Psoas muscle (tissue), 7 donors: ENCODE measurements at regions not wholly inside any gene's neighbourhood (a gene's known extent, or its start where the extent isn't known, plus 50 kb on each side); places are given as distances from the start of the nearest gene placed in this dataset.

Experiments used
- ATAC-seq, 4 donors: fragments of 200-7000 bp; cut with Tn5 transposase; one replicate each; pipeline ENCODE4 v1.9.1; 2020; ENCODE audit warnings: moderate library complexity in 3 of 4, mild to moderate bottlenecking in 2 of 4
- DNase-seq, 2 donors: peaks; one replicate each; pipeline ENCODE4 v3.0.0-alpha.2; 2020
- H3K27ac ChIP-seq: fragments of 200-600 bp; one replicate; pipeline ENCODE4 v1.8.0; 2022
- H3K27me3 ChIP-seq, 3 donors: fragments of 200-600 bp in 1 of 3; one replicate each; pipeline versions ENCODE4 v1.6.1 to v1.8.0; 2013 to 2022; ENCODE audit warnings: low read length in 2 of 3, mild to moderate bottlenecking in 2 of 3, moderate library complexity in 1 of 3; ENCODE audit not compliant: insufficient read depth in 3 of 3
- H3K36me3 ChIP-seq, 2 donors: fragments of 200-600 bp in 1 of 2; one replicate each; pipeline versions ENCODE4 v1.6.1 to v1.8.0; 2013 to 2022; ENCODE audit warnings: low read depth in 1 of 2, mild to moderate bottlenecking in 1 of 2, moderate library complexity in 1 of 2; ENCODE audit not compliant: insufficient read depth in 1 of 2
- H3K4me1 ChIP-seq: fragments of 200-600 bp; one replicate; pipeline ENCODE4 v1.8.0; 2022
- H3K4me3 ChIP-seq: fragments of 200-600 bp; one replicate; pipeline ENCODE4 v1.8.0; 2022; ENCODE audit warnings: mild to moderate bottlenecking
- H3K9me3 ChIP-seq: fragments of 200-600 bp; one replicate; pipeline ENCODE4 v1.8.0; 2022
- WGBS, 3 donors: extraction: QIAGEN DNeasy Blood & Tissue Kit; methylation state at CpG; one replicate each; pipeline versions ENCODE4 v1.1.6 to v1.1.7; 2013; 5-methylcytosine and 5-hydroxymethylcytosine counted together
- intact Hi-C, 2 donors: fragments of 100-400 bp; cut with DNase I; formaldehyde crosslinking; loops; one replicate each; pipeline versions ENCODE4 v1.11.0 to v1.14.2; 2022
- TF ChIP-seq, protein P1 (sequence below): fragments of 200-600 bp; IDR thresholded peaks from one replicate; pipeline ENCODE4 v1.8.0; 2022; ENCODE audit warnings: antibody characterized with exemption
- donor health status: healthy with polysubstance abuse.
- donor health status: DM: no; HTN: no; CAD: no; lungs with moderate emphysema.
- donor health status: Bipolar disorder and iron deficiency.
- donor health status: healthy.
- donor health status: DM: yes; HTN: yes; CAD: no.
- donor health status: DM: no; HTN: no; CAD: no.
- donor health status: DM: yes; HTN: yes; CAD: no.

- Histone ChIP-seq H3K4me1 (no peaks in the 10 kb centered on the region), H3K4me3 (no peak overlapping the region), H3K27ac (no peak overlapping the region), H3K27me3 (no peaks in the 10 kb centered on the region), H3K36me3 (no peaks in the 10 kb centered on the region), H3K9me3 (no peaks in the 10 kb centered on the region)
- intact Hi-C loops = no loop called here
- WGBS, 3 donors = 37 to 49% (median 42%) methylated on average over 3 of the region's 3 CpGs
- DNase-seq (no peak), ATAC-seq (no peak)
- TF ChIP-seq, protein P1, sequence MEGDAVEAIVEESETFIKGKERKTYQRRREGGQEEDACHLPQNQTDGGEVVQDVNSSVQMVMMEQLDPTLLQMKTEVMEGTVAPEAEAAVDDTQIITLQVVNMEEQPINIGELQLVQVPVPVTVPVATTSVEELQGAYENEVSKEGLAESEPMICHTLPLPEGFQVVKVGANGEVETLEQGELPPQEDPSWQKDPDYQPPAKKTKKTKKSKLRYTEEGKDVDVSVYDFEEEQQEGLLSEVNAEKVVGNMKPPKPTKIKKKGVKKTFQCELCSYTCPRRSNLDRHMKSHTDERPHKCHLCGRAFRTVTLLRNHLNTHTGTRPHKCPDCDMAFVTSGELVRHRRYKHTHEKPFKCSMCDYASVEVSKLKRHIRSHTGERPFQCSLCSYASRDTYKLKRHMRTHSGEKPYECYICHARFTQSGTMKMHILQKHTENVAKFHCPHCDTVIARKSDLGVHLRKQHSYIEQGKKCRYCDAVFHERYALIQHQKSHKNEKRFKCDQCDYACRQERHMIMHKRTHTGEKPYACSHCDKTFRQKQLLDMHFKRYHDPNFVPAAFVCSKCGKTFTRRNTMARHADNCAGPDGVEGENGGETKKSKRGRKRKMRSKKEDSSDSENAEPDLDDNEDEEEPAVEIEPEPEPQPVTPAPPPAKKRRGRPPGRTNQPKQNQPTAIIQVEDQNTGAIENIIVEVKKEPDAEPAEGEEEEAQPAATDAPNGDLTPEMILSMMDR = no peak
Observed at GRCh38 chr3:174342941-174343501, 516.1 kb upstream of the NAALADL2 start.

- ATAC-seq (no peak), DNase-seq (no peak)
- H3K27me3 ChIP-seq = no peaks in the 10 kb centered on the region
Observed at GRCh38 chr3:174346141-174346540, 513.0 kb upstream of the NAALADL2 start.

DNA sequence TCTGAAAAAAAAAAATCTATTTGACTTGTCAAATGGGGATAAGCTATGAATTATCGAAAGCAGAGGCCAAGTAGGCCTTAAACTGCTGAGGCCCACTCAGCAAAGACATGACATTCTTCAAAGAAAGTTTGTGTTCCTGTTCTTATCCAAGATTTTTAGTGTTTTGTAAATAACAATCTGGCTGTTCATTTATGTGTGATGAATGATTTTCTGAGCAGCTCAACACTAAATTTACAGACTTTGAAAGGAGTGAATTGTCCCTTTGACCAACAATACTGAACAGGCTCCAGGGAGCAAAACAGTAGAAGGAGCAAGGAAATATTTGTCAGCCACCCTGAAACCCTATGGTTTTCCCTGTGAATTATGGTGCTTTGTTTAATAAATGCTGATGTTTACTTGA is 512.6 kb upstream of the NAALADL2 start:
- ATAC-seq = no peak
- no peak overlapping the region for H3K27ac ChIP-seq
- no peaks in the 10 kb centered on the region for H3K36me3 ChIP-seq
- intact Hi-C loops = no loop called here
- 77 to 85% (median 80%) methylated on average over 1 of the region's 1 CpG for WGBS, 3 donors
- H3K4me1 ChIP-seq = no peaks in the 10 kb centered on the region
- TF ChIP-seq, protein P1 = no peak
- H3K27me3 ChIP-seq = no peaks in the 10 kb centered on the region
- H3K9me3 ChIP-seq = no peaks in the 10 kb centered on the region
- no peak for DNase-seq
- H3K4me3 ChIP-seq = no peak overlapping the region

More at GRCh38 chr3:174346141-174346540, 513.0 kb upstream of the NAALADL2 start:
- TF ChIP-seq, protein P1 = no peak
- WGBS, 3 donors = 89 to 95% (median 90%) methylated on average over 2 of the region's 2 CpGs
- H3K4me3 ChIP-seq = no peak overlapping the region
- H3K4me1 ChIP-seq = no peaks in the 10 kb centered on the region
- intact Hi-C loops = no loop called here
- H3K36me3 ChIP-seq = no peaks in the 10 kb centered on the region
- H3K27ac ChIP-seq = no peak overlapping the region
- H3K9me3 ChIP-seq = no peaks in the 10 kb centered on the region

GRCh38 chr3:174347474-174348138 is 511.5 kb upstream of the NAALADL2 start:
- Histone ChIP-seq H3K9me3 (no peaks in the 10 kb centered on the region), H3K36me3 (no peaks in the 10 kb centered on the region), H3K4me1 (no peaks in the 10 kb centered on the region), H3K27ac (no peak overlapping the region), H3K4me3 (no peak overlapping the region), H3K27me3 (no peaks in the 10 kb centered on the region)
- DNase-seq (no peak), ATAC-seq (no peak)
- 94 to 100% (median 97%) methylated on average over 2 of the region's 2 CpGs for WGBS, 3 donors
- TF ChIP-seq, protein P1 = no peak
- intact Hi-C loops = no loop called here

DNA sequence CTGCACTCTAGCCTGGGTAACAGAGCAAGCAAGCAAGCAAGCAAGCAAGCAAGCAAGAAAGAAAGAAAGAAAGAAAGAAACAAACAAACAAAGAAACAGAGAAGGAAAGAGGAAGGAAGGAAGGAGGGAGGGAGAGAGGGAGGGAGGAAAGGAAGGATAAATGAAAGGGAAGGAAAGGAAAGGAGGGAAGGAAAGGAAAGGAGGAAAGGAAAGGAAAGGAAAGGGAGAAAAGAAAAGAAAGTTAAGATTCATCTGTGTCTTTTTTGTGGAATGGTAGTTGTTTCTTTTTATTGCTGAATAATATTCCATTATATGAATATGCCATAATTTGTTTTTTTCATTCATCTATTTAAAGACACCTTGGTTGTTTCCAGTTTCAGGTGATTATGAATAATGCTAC is 506.9 kb upstream of the NAALADL2 start:
- DNase-seq = no peak
- TF ChIP-seq, protein P1 = no peak
- no peaks in the 10 kb centered on the region for H3K27me3 ChIP-seq

More for the DNA sequence above, 506.9 kb upstream of the NAALADL2 start:
- intact Hi-C loops = no loop called here
- Histone ChIP-seq H3K4me1 (no peaks in the 10 kb centered on the region), H3K36me3 (no peaks in the 10 kb centered on the region), H3K4me3 (no peak overlapping the region), H3K9me3 (no peaks in the 10 kb centered on the region), H3K27ac (no peak overlapping the region)
- ATAC-seq = no peak
